ENCODE measurements at regions not wholly inside any gene's neighbourhood (a gene's known extent, or its start where the extent isn't known, plus 50 kb on each side); places are given as distances from the start of the nearest gene placed in this dataset.

DNA sequence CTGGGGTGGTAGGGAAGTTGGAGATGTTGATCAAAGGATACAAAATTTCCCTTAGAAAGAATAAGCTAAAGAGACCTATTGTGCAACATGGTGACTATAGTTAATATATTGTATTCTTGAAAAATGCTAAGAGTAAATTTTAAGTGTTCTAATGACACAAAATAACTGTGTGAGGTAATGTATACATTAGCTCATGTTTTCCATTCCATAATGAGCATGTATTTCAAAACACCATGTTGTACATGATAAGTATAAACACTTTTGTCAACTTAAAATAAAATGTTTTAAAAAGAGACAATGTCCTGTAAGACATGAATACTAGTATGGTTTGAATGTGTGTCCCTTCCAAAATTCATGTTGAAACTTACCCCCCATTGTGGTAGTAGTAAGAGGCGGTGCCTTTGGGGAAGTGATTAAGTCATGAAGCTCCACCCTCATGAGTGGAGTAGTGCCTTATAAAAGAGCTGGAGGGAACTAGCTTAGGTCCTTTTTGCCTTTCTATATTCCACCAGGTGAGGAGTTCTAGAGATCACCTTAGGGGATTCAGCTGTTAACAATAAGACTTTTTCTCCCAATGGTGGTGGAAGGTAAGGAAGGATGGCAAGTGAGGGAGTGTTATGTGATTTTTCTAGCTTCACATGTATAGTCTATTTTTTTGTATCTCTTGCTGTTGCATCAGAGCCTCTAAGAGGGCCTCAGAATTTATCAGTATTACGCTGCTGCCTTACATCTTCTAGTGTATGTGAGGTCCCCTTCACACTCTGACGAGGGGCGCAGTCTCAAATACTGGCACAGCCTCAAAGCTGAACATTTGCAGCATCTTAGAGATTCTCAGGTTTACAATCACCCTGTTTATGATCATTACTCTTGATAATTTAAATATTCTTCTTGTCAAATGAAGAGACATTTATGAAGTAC, 94.9 kb upstream of the NREP start:
- TF ChIP-seq, protein P1, sequence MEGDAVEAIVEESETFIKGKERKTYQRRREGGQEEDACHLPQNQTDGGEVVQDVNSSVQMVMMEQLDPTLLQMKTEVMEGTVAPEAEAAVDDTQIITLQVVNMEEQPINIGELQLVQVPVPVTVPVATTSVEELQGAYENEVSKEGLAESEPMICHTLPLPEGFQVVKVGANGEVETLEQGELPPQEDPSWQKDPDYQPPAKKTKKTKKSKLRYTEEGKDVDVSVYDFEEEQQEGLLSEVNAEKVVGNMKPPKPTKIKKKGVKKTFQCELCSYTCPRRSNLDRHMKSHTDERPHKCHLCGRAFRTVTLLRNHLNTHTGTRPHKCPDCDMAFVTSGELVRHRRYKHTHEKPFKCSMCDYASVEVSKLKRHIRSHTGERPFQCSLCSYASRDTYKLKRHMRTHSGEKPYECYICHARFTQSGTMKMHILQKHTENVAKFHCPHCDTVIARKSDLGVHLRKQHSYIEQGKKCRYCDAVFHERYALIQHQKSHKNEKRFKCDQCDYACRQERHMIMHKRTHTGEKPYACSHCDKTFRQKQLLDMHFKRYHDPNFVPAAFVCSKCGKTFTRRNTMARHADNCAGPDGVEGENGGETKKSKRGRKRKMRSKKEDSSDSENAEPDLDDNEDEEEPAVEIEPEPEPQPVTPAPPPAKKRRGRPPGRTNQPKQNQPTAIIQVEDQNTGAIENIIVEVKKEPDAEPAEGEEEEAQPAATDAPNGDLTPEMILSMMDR (conservative IDR thresholded peaks at IDR 0.05) = no peak
- no peak for TF ChIP-seq EZH2 (IDR thresholded peaks at IDR 0.05; ENCODE audit: low read depth)
